ENCODE measurements at regions not wholly inside any gene's neighbourhood (a gene's known extent, or its start where the extent isn't known, plus 50 kb on each side); places are given as distances from the start of the nearest gene placed in this dataset.

DNA sequence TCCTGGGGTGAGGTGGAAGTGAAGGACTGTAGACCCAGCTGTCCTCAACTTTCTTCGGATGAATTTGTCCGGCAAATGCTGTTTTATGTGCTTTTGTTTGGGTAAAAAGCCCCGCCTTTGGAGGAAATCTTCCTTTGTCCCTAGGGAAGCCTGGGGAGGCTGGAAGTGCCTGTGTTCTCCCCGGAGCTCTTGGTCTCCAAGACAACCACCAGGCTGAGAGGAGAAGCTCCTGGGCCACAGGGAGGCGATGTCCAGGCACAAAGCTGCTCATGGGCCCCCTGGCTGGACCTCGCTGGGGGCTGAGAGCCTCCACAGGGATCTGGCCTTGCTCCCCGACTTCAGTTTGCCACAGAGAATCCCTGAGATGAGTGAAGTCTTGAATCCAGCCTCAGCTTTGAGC is 293.1 kb upstream of the N4BP1 start:
- no peak for DNase-seq
- Histone ChIP-seq H3K4me1 (ENCODE audit: control extremely low read depth in 1 of 4, control insufficient read depth in 4 of 4, insufficient read depth in 4 of 4, low read length in 3 of 4) (no peaks in the 10 kb centered on the region), H3K27ac (ENCODE audit: insufficient read depth in 1 of 2, low read depth in 1 of 2, low read length in 2 of 2, poor library complexity in 1 of 2, severe bottlenecking in 2 of 2) (no peak overlapping the region), H3K9me3 (ENCODE audit: control extremely low read depth in 1 of 5, control insufficient read depth in 4 of 5, insufficient read depth in 2 of 5, low read depth in 1 of 5, low read length in 4 of 5) (no peaks in the 10 kb centered on the region), H3K4me3 (ENCODE audit: control insufficient read depth in 1 of 7, extremely low read depth in 1 of 7, insufficient read depth in 4 of 7, low read depth in 2 of 7, low read length in 6 of 7) (no peak overlapping the region), H3K27me3 (replicated peaks in 2 of 5; ENCODE audit: control insufficient read depth in 4 of 5, insufficient read depth in 5 of 5, low read length in 4 of 5) (peaks cover 0 to 8% (median 0%) of the 10 kb centered on the region in 5 experiments), H3K36me3 (ENCODE audit: control insufficient read depth in 4 of 4, insufficient read depth in 4 of 4, low read length in 3 of 4) (no peaks in the 10 kb centered on the region)
- ChIA-PET POLR2A (no interaction called here), CTCF (no interaction called here)
- WGBS (ENCODE audit: insufficient coverage): 58% methylated on average over 5 of the region's 7 CpGs

DNA sequence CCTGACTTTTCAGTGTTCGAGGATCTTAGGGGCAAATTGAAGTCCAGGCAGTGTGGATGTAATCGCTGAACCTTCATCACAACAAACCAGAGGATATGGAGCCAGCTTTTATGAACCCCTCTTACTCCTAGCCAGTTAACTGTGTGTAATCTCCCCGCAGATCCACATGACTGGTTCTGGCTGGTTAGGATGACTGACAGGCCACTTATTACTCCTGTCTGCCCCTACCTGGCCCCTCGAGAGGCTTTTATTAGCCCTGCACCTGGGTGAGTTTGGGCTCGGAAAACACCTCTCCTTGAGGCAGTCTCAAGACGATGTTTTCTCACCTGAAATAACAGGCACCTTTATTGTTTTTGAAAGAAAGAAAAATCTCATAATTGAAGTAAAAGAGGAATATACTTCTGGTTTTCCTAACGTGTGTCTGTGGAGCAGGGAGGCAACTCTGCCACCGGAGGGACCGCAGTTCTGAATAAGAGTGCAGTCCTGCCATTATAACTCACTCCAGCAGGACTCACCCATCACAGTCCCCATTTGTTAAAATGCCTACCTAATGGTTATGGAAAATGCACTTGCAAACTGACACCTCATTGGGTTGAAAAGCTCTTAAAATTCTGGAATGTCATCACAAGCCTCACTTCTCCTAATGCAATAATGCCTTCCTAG is 291.9 kb upstream of the N4BP1 start:
- WGBS (ENCODE audit: insufficient coverage): 75% methylated on average over 7 of the region's 9 CpGs
- no peaks in the 10 kb centered on the region for H3K36me3 ChIP-seq (ENCODE audit: control insufficient read depth in 4 of 4, insufficient read depth in 4 of 4, low read length in 3 of 4)
- DNase-seq: no peak
- no peaks in the 10 kb centered on the region for H3K4me1 ChIP-seq (ENCODE audit: control extremely low read depth in 1 of 4, control insufficient read depth in 4 of 4, insufficient read depth in 4 of 4, low read length in 3 of 4)
- H3K27ac ChIP-seq (ENCODE audit: insufficient read depth in 1 of 2, low read depth in 1 of 2, low read length in 2 of 2, poor library complexity in 1 of 2, severe bottlenecking in 2 of 2): no peak overlapping the region
- H3K4me3 ChIP-seq (ENCODE audit: control insufficient read depth in 1 of 7, extremely low read depth in 1 of 7, insufficient read depth in 4 of 7, low read depth in 2 of 7, low read length in 6 of 7): no peak overlapping the region
- CTCF ChIA-PET: no interaction called here
- H3K27me3 ChIP-seq (replicated peaks in 2 of 5; ENCODE audit: control insufficient read depth in 4 of 5, insufficient read depth in 5 of 5, low read length in 4 of 5): peaks cover 0 to 8% (median 0%) of the 10 kb centered on the region in 5 experiments
- no peaks in the 10 kb centered on the region for H3K9me3 ChIP-seq (ENCODE audit: control extremely low read depth in 1 of 5, control insufficient read depth in 4 of 5, insufficient read depth in 2 of 5, low read depth in 1 of 5, low read length in 4 of 5)
- POLR2A ChIA-PET: no interaction called here

DNA sequence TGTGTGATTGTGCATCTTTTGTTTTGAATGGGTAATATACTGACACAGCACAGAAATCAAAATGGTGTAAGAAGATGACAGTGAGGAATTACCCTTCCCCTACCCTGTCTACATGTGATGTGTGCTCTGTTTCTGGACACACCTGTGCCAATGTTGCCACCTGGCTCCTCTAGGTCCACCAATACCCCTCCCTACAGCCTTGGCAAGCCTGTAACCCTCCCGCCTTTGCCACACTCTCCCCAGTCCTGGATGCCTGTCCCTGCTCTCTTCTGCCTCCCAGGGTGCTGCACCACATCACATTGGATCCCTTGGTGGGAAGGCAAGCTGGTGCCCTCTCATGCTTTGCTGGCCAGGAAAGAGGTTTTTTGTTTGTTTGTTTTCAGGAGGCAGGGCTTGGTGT is 289.5 kb upstream of the N4BP1 start:
- no CpG with 5 or more reads among the region's 1 CpG for WGBS (ENCODE audit: insufficient coverage)
- DNase-seq: no peak
- CTCF ChIA-PET: no interaction called here
- peaks cover 0 to 8% (median 0%) of the 10 kb centered on the region in 5 experiments for H3K27me3 ChIP-seq (replicated peaks in 2 of 5; ENCODE audit: control insufficient read depth in 4 of 5, insufficient read depth in 5 of 5, low read length in 4 of 5)
- POLR2A ChIA-PET: no interaction called here
- no peak overlapping the region for H3K4me3 ChIP-seq (ENCODE audit: control insufficient read depth in 1 of 7, extremely low read depth in 1 of 7, insufficient read depth in 4 of 7, low read depth in 2 of 7, low read length in 6 of 7)
- H3K9me3 ChIP-seq (ENCODE audit: control extremely low read depth in 1 of 5, control insufficient read depth in 4 of 5, insufficient read depth in 2 of 5, low read depth in 1 of 5, low read length in 4 of 5): no peaks in the 10 kb centered on the region
- no peak overlapping the region for H3K27ac ChIP-seq (ENCODE audit: insufficient read depth in 1 of 2, low read depth in 1 of 2, low read length in 2 of 2, poor library complexity in 1 of 2, severe bottlenecking in 2 of 2)
- no peaks in the 10 kb centered on the region for H3K36me3 ChIP-seq (ENCODE audit: control insufficient read depth in 4 of 4, insufficient read depth in 4 of 4, low read length in 3 of 4)
- H3K4me1 ChIP-seq (ENCODE audit: control extremely low read depth in 1 of 4, control insufficient read depth in 4 of 4, insufficient read depth in 4 of 4, low read length in 3 of 4): no peaks in the 10 kb centered on the region

DNA sequence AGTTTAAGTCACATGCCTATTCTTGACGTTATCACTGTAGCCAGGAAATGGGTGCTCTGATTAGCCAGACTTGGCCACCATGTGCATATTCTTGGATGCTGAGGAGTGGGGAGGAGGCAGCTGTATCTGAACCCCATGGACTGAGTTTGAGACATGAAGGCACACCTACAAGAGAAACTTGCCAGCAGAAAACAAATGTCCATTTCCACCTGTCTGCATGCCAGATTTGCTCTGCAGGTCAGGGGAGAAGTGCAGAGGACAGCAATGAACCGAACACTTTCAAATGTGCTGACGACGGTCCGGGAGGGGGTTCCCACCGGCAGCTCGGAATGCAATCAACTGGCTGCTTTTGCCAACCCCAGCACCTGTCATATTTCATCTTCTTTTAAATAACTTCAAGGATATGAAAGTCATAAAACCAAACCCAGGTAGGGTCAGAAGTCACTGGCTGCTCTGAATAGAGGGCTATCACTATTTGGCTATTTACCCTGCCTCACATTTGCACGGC is 287.8 kb upstream of the N4BP1 start:
- H3K4me3 ChIP-seq (ENCODE audit: control insufficient read depth in 1 of 7, extremely low read depth in 1 of 7, insufficient read depth in 4 of 7, low read depth in 2 of 7, low read length in 6 of 7): no peak overlapping the region
- H3K27me3 ChIP-seq (replicated peaks in 2 of 5; ENCODE audit: control insufficient read depth in 4 of 5, insufficient read depth in 5 of 5, low read length in 4 of 5): peaks cover 0 to 2% (median 0%) of the 10 kb centered on the region in 5 experiments
- no peaks in the 10 kb centered on the region for H3K9me3 ChIP-seq (ENCODE audit: control extremely low read depth in 1 of 5, control insufficient read depth in 4 of 5, insufficient read depth in 2 of 5, low read depth in 1 of 5, low read length in 4 of 5)
- DNase-seq: no peak
- no peak overlapping the region for H3K27ac ChIP-seq (ENCODE audit: insufficient read depth in 1 of 2, low read depth in 1 of 2, low read length in 2 of 2, poor library complexity in 1 of 2, severe bottlenecking in 2 of 2)
- no peaks in the 10 kb centered on the region for H3K36me3 ChIP-seq (ENCODE audit: control insufficient read depth in 4 of 4, insufficient read depth in 4 of 4, low read length in 3 of 4)
- WGBS (ENCODE audit: insufficient coverage): 86% methylated on average over 7 of the region's 8 CpGs
- no peaks in the 10 kb centered on the region for H3K4me1 ChIP-seq (ENCODE audit: control extremely low read depth in 1 of 4, control insufficient read depth in 4 of 4, insufficient read depth in 4 of 4, low read length in 3 of 4)
- POLR2A ChIA-PET: no interaction called here
- CTCF ChIA-PET: no interaction called here

DNA sequence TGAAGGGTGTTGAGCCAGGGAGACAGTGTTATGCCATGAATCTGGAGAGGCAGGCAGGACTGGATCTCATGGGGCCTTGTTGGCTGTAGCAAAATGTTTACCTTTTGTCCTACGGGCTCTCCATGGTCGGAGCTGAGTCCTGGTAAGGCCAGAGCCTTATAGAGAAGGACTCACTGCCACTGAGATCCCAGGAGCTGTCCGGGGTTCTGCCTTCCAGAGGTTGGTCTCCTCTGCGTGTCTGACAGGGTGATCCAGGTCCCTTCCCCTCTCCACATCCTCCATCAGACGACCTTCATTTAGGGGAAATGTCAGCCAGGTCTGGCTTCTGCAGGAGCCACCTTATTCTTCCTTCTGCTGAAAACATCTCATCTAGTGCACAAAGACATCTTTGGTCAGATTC is 285.2 kb upstream of the N4BP1 start:
- ChIA-PET POLR2A (no interaction called here), CTCF (no interaction called here)
- no peaks in the 10 kb centered on the region for H3K27me3 ChIP-seq (replicated peaks in 2 of 5; ENCODE audit: control insufficient read depth in 4 of 5, insufficient read depth in 5 of 5, low read length in 4 of 5)
- no peaks in the 10 kb centered on the region for H3K4me1 ChIP-seq (ENCODE audit: control extremely low read depth in 1 of 4, control insufficient read depth in 4 of 4, insufficient read depth in 4 of 4, low read length in 3 of 4)
- H3K4me3 ChIP-seq (ENCODE audit: control insufficient read depth in 1 of 7, extremely low read depth in 1 of 7, insufficient read depth in 4 of 7, low read depth in 2 of 7, low read length in 6 of 7): no peak overlapping the region
- DNase-seq: no peak
- H3K36me3 ChIP-seq (ENCODE audit: control insufficient read depth in 4 of 4, insufficient read depth in 4 of 4, low read length in 3 of 4): no peaks in the 10 kb centered on the region
- no peak overlapping the region for H3K27ac ChIP-seq (ENCODE audit: insufficient read depth in 1 of 2, low read depth in 1 of 2, low read length in 2 of 2, poor library complexity in 1 of 2, severe bottlenecking in 2 of 2)
- WGBS (ENCODE audit: insufficient coverage): 63% methylated on average over 4 of the region's 5 CpGs
- no peaks in the 10 kb centered on the region for H3K9me3 ChIP-seq (ENCODE audit: control extremely low read depth in 1 of 5, control insufficient read depth in 4 of 5, insufficient read depth in 2 of 5, low read depth in 1 of 5, low read length in 4 of 5)

DNA sequence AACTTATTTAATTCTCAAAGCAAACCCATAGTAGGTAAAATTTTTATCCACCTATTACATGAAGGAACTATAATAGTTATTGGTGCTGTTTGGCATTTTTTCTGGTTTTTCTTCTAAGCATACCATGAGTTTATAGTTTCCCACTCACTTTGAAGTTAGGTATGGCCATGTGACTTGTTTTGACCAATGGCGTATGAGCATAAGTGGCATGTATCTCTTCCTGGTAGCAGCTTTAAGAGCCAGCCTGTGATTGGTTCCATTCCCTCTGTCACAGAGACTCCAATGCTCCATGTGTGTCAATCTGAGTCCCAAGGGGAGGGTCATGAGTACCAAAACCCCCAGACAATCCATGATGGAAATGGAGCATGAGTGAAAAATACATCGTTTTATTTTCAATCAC is 282.9 kb upstream of the N4BP1 start:
- no peaks in the 10 kb centered on the region for H3K9me3 ChIP-seq (ENCODE audit: control extremely low read depth in 1 of 5, control insufficient read depth in 4 of 5, insufficient read depth in 2 of 5, low read depth in 1 of 5, low read length in 4 of 5)
- H3K27me3 ChIP-seq (replicated peaks in 2 of 5; ENCODE audit: control insufficient read depth in 4 of 5, insufficient read depth in 5 of 5, low read length in 4 of 5): no peaks in the 10 kb centered on the region
- no peaks in the 10 kb centered on the region for H3K4me1 ChIP-seq (ENCODE audit: control extremely low read depth in 1 of 4, control insufficient read depth in 4 of 4, insufficient read depth in 4 of 4, low read length in 3 of 4)
- CTCF ChIA-PET: no interaction called here
- H3K4me3 ChIP-seq (ENCODE audit: control insufficient read depth in 1 of 7, extremely low read depth in 1 of 7, insufficient read depth in 4 of 7, low read depth in 2 of 7, low read length in 6 of 7): no peak overlapping the region
- no peak for DNase-seq
- POLR2A ChIA-PET: no interaction called here
- H3K36me3 ChIP-seq (ENCODE audit: control insufficient read depth in 4 of 4, insufficient read depth in 4 of 4, low read length in 3 of 4): no peaks in the 10 kb centered on the region
- H3K27ac ChIP-seq (ENCODE audit: insufficient read depth in 1 of 2, low read depth in 1 of 2, low read length in 2 of 2, poor library complexity in 1 of 2, severe bottlenecking in 2 of 2): no peak overlapping the region
- 100% methylated on average over 1 of the region's 2 CpGs for WGBS (ENCODE audit: insufficient coverage)

DNA sequence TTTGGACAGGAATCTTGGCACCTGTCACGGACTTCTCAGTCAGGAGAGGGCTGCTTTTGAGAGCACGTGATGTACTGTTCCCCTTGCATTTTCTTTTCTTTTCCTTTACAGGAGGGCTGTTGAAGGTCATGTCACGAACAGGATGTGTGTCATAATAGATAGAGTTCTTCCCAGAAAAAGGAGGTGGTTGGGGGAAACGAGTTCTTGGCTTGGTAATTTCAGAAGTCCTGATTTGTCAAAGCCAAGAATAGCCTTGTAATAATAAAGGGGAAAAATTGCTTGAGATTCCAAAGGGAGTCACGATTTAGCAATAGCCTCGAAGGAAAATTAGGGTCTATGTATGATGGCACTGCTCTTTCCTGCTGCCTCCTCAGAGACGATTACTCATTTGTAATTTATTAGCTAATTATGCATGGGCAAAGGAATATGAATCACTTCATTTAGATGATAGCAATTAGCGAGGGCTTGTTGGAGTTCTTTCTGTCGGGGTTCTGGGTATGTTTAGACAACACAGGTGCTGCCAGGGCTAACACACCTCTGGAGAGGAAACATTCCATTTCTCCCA is 277.7 kb upstream of the N4BP1 start:
- Histone ChIP-seq H3K4me3 (ENCODE audit: control insufficient read depth in 1 of 7, extremely low read depth in 1 of 7, insufficient read depth in 4 of 7, low read depth in 2 of 7, low read length in 6 of 7) (no peak overlapping the region), H3K27ac (ENCODE audit: insufficient read depth in 1 of 2, low read depth in 1 of 2, low read length in 2 of 2, poor library complexity in 1 of 2, severe bottlenecking in 2 of 2) (no peak overlapping the region), H3K27me3 (replicated peaks in 2 of 5; ENCODE audit: control insufficient read depth in 4 of 5, insufficient read depth in 5 of 5, low read length in 4 of 5) (no peaks in the 10 kb centered on the region), H3K4me1 (ENCODE audit: control extremely low read depth in 1 of 4, control insufficient read depth in 4 of 4, insufficient read depth in 4 of 4, low read length in 3 of 4) (no peaks in the 10 kb centered on the region), H3K36me3 (ENCODE audit: control insufficient read depth in 4 of 4, insufficient read depth in 4 of 4, low read length in 3 of 4) (no peaks in the 10 kb centered on the region), H3K9me3 (ENCODE audit: control extremely low read depth in 1 of 5, control insufficient read depth in 4 of 5, insufficient read depth in 2 of 5, low read depth in 1 of 5, low read length in 4 of 5) (no peaks in the 10 kb centered on the region)
- CTCF ChIA-PET: no interaction called here
- 65% methylated on average over 7 of the region's 9 CpGs for WGBS (ENCODE audit: insufficient coverage)
- POLR2A ChIA-PET: no interaction called here
- no peak for DNase-seq

All from common myeloid progenitor, CD34-positive (primary cell).